Thyroid gland (tissue), 4 donors: ENCODE measurements at regions not wholly inside any gene's neighbourhood (a gene's known extent, or its start where the extent isn't known, plus 50 kb on each side); places are given as distances from the start of the nearest gene placed in this dataset.

Experiments
- DNase-seq, 2 donors: peaks; one replicate each; pipeline ENCODE4 v3.0.0-alpha.2; 2019
- H3K27ac ChIP-seq, 3 donors: fragments of 200-600 bp; sonication (generic); 1 replicate in 2 of 3; 2 replicates in 1 of 3; pipeline ENCODE4 v1.5.1; 2016 to 2019; ENCODE audit warnings: mild to moderate bottlenecking in 1 of 3, moderate library complexity in 1 of 3
- H3K27me3 ChIP-seq: fragments of 200-600 bp; sonication (generic); one replicate; pipeline ENCODE4 v1.5.1; 2019
- H3K36me3 ChIP-seq, 2 donors: fragments of 200-600 bp; sonication (generic); one replicate each; pipeline ENCODE4 v1.5.1; 2016 to 2019
- H3K4me1 ChIP-seq, 2 donors: fragments of 200-600 bp; sonication (generic); one replicate each; pipeline ENCODE4 v1.5.1; 2017 to 2019
- H3K4me3 ChIP-seq, 3 donors: fragments of 200-600 bp; sonication (generic); replicated peaks in 1 of 3; 1 replicate in 2 of 3; 2 replicates in 1 of 3; pipeline ENCODE4 v1.5.1; 2016; ENCODE audit warnings: mild to moderate bottlenecking in 1 of 3
- H3K9me3 ChIP-seq: fragments of 200-600 bp; sonication (generic); one replicate; pipeline ENCODE4 v1.5.1; 2017
- POLR2A ChIP-seq, 2 donors: fragments of 450-650 bp; IDR thresholded peaks; one replicate each; pipeline ENCODE4 v1.6.1; 2017; ENCODE audit warnings: antibody characterized with exemption in 2 of 2, mild to moderate bottlenecking in 2 of 2, moderate library complexity in 1 of 2
- WGBS, 2 donors: methylation state at CpG; one replicate each; pipeline ENCODE4 v1.1.5; 2017; 5-methylcytosine and 5-hydroxymethylcytosine counted together
- intact Hi-C: fragments of 100-400 bp; cut with DNase I; formaldehyde crosslinking; loops from one replicate; pipeline ENCODE4 v1.15.1; 2023
- TF ChIP-seq, protein P1 (sequence below), 6 experiments: fragments of 200-600 bp in 3 of 6; fragments of 450-650 bp in 3 of 6; sonication (generic) in 3 of 6; IDR thresholded peaks; one replicate each; pipeline ENCODE4 v1.5.1; 2016 to 2019; ENCODE audit warnings: antibody characterized with exemption in 6 of 6, mild to moderate bottlenecking in 2 of 6, inconsistent platforms in 1 of 6, moderate library complexity in 1 of 6

DNA sequence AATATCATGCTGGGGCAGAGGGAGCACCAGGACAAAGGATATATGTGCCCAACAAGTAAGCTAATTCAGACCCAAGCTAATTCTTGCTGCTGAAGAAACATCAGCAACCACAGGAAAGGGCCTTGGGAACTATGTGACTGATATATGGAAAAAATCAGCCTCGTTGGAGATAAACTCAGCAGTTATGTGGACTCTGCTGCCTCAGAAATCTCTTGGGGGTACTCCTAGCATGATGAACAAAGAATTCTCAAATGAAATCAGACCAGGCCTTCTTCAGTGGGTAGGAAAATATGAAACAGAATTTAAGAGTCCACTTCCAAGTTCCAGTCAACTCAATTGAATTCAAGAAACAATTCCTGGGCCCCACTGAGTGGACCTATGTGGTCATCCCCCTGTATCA is 367.9 kb downstream of the TNS1 start:
- no peak for DNase-seq
- intact Hi-C loops, result no loop called here

GRCh38 chr2:217632043-217632442 is 370.8 kb downstream of the TNS1 start:
- Histone ChIP-seq H3K4me3 (no peak overlapping the region), H3K27me3 (no peaks in the 10 kb centered on the region), H3K36me3 (no peaks in the 10 kb centered on the region), H3K9me3 (no peaks in the 10 kb centered on the region), H3K4me1 (peaks cover 0 to 12% of the 10 kb centered on the region in 2 donors), H3K27ac (no peak overlapping the region)
- TF ChIP-seq, protein P1, sequence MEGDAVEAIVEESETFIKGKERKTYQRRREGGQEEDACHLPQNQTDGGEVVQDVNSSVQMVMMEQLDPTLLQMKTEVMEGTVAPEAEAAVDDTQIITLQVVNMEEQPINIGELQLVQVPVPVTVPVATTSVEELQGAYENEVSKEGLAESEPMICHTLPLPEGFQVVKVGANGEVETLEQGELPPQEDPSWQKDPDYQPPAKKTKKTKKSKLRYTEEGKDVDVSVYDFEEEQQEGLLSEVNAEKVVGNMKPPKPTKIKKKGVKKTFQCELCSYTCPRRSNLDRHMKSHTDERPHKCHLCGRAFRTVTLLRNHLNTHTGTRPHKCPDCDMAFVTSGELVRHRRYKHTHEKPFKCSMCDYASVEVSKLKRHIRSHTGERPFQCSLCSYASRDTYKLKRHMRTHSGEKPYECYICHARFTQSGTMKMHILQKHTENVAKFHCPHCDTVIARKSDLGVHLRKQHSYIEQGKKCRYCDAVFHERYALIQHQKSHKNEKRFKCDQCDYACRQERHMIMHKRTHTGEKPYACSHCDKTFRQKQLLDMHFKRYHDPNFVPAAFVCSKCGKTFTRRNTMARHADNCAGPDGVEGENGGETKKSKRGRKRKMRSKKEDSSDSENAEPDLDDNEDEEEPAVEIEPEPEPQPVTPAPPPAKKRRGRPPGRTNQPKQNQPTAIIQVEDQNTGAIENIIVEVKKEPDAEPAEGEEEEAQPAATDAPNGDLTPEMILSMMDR (IDR thresholded peaks at IDR 0.05), result no peak
- TF ChIP-seq POLR2A (IDR thresholded peaks at IDR 0.05), result no peak
- intact Hi-C loops, result no loop called here
- 88 to 100% methylated on average over 1 of the region's 1 CpG for WGBS, 2 donors
- DNase-seq, result peak in 1 of 2 donors; percentile 14

More for the DNA sequence above, 367.9 kb downstream of the TNS1 start:
- Histone ChIP-seq H3K9me3 (no peaks in the 10 kb centered on the region), H3K36me3 (no peaks in the 10 kb centered on the region), H3K4me1 (peaks cover 0 to 17% of the 10 kb centered on the region in 2 donors), H3K4me3 (no peak overlapping the region), H3K27ac (no peak overlapping the region), H3K27me3 (no peaks in the 10 kb centered on the region)
- TF ChIP-seq, protein P1 (IDR thresholded peaks at IDR 0.05), result no peak
- no peak for TF ChIP-seq POLR2A (IDR thresholded peaks at IDR 0.05)
- 67 to 78% methylated on average over 1 of the region's 1 CpG for WGBS, 2 donors

DNA sequence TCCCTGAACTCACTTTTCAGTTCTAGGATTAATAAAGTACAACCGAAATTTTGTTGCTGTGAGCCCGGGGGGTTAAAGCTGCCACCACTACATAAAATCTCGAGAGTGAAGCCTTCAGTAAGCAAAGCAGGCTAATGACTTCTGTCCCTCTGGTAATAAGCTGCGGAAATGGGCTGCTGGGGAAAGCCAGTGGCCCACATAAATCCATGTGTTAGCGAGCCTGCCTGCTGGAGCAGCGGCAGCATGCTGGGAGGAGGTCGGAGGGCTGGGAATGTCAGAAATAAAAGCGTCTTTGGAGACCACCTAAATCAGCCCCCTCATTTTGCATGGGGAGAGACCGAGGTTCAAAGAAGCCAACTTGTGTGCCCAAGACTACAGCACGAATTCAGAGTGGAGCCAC is 371.7 kb downstream of the TNS1 start:
- Histone ChIP-seq H3K9me3 (no peaks in the 10 kb centered on the region), H3K27me3 (no peaks in the 10 kb centered on the region), H3K27ac (no peak overlapping the region), H3K4me1 (peaks cover 0 to 12% of the 10 kb centered on the region in 2 donors), H3K36me3 (no peaks in the 10 kb centered on the region), H3K4me3 (no peak overlapping the region)
- no peak for TF ChIP-seq POLR2A (IDR thresholded peaks at IDR 0.05)
- TF ChIP-seq, protein P1 (IDR thresholded peaks at IDR 0.05), result no peak
- WGBS, 2 donors, result 83 to 85% methylated on average over 10 of the region's 10 CpGs
- intact Hi-C loops, result no loop called here
- no peak for DNase-seq

DNA sequence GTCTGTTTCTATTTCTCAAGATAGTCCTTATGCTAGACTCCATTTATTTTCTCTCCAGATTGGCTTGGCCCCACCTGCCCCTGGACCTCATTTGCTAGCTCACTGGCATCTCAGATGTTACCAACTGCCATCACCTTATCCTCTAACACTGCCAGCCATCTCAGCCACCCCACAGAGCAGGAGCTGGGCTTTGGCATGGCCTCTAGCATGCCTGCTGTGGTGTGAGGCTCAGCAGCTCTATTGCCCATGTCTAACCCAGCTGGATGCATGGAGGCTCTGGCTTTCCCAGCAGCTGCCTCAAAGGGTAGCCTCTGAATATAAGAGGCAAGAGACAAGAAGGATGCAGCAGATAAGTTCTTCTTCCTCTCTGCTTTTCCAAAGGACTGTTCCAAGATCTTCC is 373.4 kb downstream of the TNS1 start:
- intact Hi-C loops, result no loop called here
- no peak for DNase-seq
- H3K27me3 ChIP-seq, result no peaks in the 10 kb centered on the region
- H3K4me3 ChIP-seq, result no peak overlapping the region
- TF ChIP-seq, protein P1 (IDR thresholded peaks at IDR 0.05), result no peak
- no peak for TF ChIP-seq POLR2A (IDR thresholded peaks at IDR 0.05)
- no peak overlapping the region for H3K27ac ChIP-seq
- H3K9me3 ChIP-seq, result no peaks in the 10 kb centered on the region
- no peaks in the 10 kb centered on the region for H3K36me3 ChIP-seq
- H3K4me1 ChIP-seq, result no peaks in the 10 kb centered on the region

DNA sequence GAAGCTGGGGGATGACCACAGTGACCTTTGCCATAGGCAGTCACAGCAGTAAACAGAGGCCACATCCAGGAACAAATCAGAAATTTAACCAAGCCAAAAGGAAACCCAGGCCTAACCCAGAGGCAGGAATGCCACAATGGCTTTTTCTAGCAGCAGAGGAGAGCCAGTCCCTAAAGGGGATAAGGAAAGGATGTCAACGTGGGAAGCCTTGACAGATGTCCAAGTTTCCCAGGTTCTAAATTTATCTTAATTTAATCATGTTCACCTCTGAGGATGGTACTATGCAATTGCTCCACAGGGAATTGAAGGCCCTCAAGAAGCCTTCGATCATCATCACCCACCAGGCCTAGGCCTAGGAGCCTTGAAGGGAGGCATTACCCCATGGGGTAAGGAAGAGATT is 374.7 kb downstream of the TNS1 start:
- Histone ChIP-seq H3K27ac (no peak overlapping the region), H3K9me3 (no peaks in the 10 kb centered on the region), H3K4me1 (no peaks in the 10 kb centered on the region), H3K36me3 (no peaks in the 10 kb centered on the region), H3K27me3 (no peaks in the 10 kb centered on the region), H3K4me3 (no peak overlapping the region)
- TF ChIP-seq POLR2A (IDR thresholded peaks at IDR 0.05), result no peak
- TF ChIP-seq, protein P1 (IDR thresholded peaks at IDR 0.05), result no peak
- 76 to 81% methylated on average over 2 of the region's 2 CpGs for WGBS, 2 donors
- no peak for DNase-seq
- intact Hi-C loops, result no loop called here
